ENCODE measurements at regions not wholly inside any gene's neighbourhood (a gene's known extent, or its start where the extent isn't known, plus 50 kb on each side); places are given as distances from the start of the nearest gene placed in this dataset.
"Not testable (repeated sequence)": the region's sequence is repeated elsewhere in the genome, so short reads cannot be mapped to it uniquely, and the experiment has no call there.

DNA sequence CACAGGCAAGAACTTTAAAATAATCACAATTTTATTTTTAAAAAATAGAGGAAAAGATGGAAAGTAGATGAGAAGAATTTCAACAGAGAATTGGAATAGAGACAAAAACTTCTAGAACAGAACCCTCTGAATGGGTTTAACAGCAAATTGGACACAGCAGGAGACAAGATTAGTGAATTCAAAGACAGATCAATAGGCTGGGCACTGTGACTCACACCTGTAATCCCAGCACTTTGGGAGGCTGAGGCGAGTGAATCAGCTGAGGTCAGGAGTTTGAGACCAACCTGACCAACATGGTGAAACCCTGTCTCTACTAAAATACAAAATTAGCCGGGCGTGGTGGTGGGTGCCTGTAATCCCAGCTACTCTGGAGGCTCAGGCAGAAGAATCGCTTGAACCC, 49.9 kb upstream of the CFAP126 start:
- intact Hi-C loops (cut with DNase I); ATAC-seq (ENCODE audit: poor library complexity); DNase-seq: not testable (repeated sequence)

All from Right ventricle myocardium superior (tissue), 1 donor.